ENCODE measurements at regions not wholly inside any gene's neighbourhood (a gene's known extent, or its start where the extent isn't known, plus 50 kb on each side); places are given as distances from the start of the nearest gene placed in this dataset.

GRCh38 chr10:121091961-121092719 lies 241.0 kb downstream of the WDR11 start:
- TF ChIP-seq CTCF (IDR thresholded peaks at IDR 0.05; ENCODE audit: low read length), result no peak
- no peak for TF ChIP-seq EZH2 (IDR thresholded peaks at IDR 0.05; ENCODE audit: borderline replicate concordance, low read length)
